ENCODE measurements at regions not wholly inside any gene's neighbourhood (a gene's known extent, or its start where the extent isn't known, plus 50 kb on each side); places are given as distances from the start of the nearest gene placed in this dataset.

DNA sequence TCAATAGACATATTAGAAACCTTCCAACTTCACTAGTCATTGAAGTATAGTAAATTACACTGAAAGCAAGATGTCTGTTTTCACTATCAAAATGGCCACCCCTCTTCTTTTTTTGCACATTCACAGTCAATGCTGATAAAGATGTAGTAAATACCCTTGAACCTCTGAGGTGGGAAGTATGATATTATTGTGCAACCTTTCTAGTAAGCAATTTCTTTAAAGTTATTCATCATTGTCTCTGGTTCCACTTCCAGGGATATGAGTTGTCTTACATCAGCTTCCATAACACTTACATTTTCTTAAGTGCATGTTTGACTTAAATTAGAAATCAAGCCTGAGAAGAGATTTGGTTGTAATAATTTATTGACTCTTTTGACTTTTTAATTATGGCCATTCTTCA, 453.9 kb upstream of the MGAT4C start:
- TF ChIP-seq, protein P1, sequence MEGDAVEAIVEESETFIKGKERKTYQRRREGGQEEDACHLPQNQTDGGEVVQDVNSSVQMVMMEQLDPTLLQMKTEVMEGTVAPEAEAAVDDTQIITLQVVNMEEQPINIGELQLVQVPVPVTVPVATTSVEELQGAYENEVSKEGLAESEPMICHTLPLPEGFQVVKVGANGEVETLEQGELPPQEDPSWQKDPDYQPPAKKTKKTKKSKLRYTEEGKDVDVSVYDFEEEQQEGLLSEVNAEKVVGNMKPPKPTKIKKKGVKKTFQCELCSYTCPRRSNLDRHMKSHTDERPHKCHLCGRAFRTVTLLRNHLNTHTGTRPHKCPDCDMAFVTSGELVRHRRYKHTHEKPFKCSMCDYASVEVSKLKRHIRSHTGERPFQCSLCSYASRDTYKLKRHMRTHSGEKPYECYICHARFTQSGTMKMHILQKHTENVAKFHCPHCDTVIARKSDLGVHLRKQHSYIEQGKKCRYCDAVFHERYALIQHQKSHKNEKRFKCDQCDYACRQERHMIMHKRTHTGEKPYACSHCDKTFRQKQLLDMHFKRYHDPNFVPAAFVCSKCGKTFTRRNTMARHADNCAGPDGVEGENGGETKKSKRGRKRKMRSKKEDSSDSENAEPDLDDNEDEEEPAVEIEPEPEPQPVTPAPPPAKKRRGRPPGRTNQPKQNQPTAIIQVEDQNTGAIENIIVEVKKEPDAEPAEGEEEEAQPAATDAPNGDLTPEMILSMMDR (IDR thresholded peaks at IDR 0.05): no peak
- no peak for TF ChIP-seq POLR2A (IDR thresholded peaks at IDR 0.05)
